ENCODE measurements at regions not wholly inside any gene's neighbourhood (a gene's known extent, or its start where the extent isn't known, plus 50 kb on each side); places are given as distances from the start of the nearest gene placed in this dataset.
"Not testable (repeated sequence)": the region's sequence is repeated elsewhere in the genome, so short reads cannot be mapped to it uniquely, and the experiment has no call there.

- DNase-seq = no peak
Measured at GRCh38 chr9:105978826-105979225, 284.5 kb downstream of the TMEM38B start.

- DNase-seq = no peak
Measured at GRCh38 chr9:105979290-105979689, 284.9 kb downstream of the TMEM38B start.

GRCh38 chr9:105984714-105985113, 290.4 kb downstream of the TMEM38B start:
- DNase-seq = no peak

- DNase-seq = no peak
Measured at GRCh38 chr9:105993116-105993854, 298.9 kb downstream of the TMEM38B start.

GRCh38 chr9:105993921-105994715, 299.8 kb downstream of the TMEM38B start:
- no peak for DNase-seq

- DNase-seq = no peak
Measured at GRCh38 chr9:105994970-105995369, 300.6 kb downstream of the TMEM38B start.

GRCh38 chr9:106017198-106017740, 322.9 kb downstream of the TMEM38B start:
- DNase-seq = no peak

- no peak for DNase-seq
Measured at GRCh38 chr9:106019039-106019680, 324.8 kb downstream of the TMEM38B start.

GRCh38 chr9:106019702-106020101, 325.4 kb downstream of the TMEM38B start:
- DNase-seq = no peak

GRCh38 chr9:106020186-106020585, 325.8 kb downstream of the TMEM38B start:
- no peak for DNase-seq

- no peak for DNase-seq
Measured at GRCh38 chr9:106023455-106023854, 329.1 kb downstream of the TMEM38B start.

GRCh38 chr9:106025453-106025852, 331.1 kb downstream of the TMEM38B start:
- DNase-seq = no peak

- not testable (repeated sequence) for DNase-seq
Measured at GRCh38 chr9:106030146-106030545, 335.8 kb downstream of the TMEM38B start.

GRCh38 chr9:106032978-106033377, 338.6 kb downstream of the TMEM38B start:
- DNase-seq = no peak

- no peak for DNase-seq
Measured at GRCh38 chr9:106035806-106036205, 341.5 kb downstream of the TMEM38B start.

GRCh38 chr9:106038266-106039001, 344.1 kb downstream of the TMEM38B start:
- DNase-seq = no peak

GRCh38 chr9:106039151-106039935, 345.0 kb downstream of the TMEM38B start:
- no peak for DNase-seq

- DNase-seq = not testable (repeated sequence)
Measured at GRCh38 chr9:106041920-106042319, 347.6 kb downstream of the TMEM38B start.

GRCh38 chr9:106051545-106051944, 357.2 kb downstream of the TMEM38B start:
- no peak for DNase-seq

- no peak for DNase-seq
Measured at GRCh38 chr9:106052166-106052565, 357.8 kb downstream of the TMEM38B start.

GRCh38 chr9:106052735-106053134, 358.4 kb downstream of the TMEM38B start:
- no peak for DNase-seq

- DNase-seq = no peak
Measured at GRCh38 chr9:106056328-106056727, 362.0 kb downstream of the TMEM38B start.

All from stimulated activated CD8-positive, alpha-beta memory T cell treated with anti-CD3 and anti-CD28 coated beads, Interleukin-4, amount 100 ng/mL, for 48 hours (primary cell).